ENCODE measurements at regions not wholly inside any gene's neighbourhood (a gene's known extent, or its start where the extent isn't known, plus 50 kb on each side); places are given as distances from the start of the nearest gene placed in this dataset.
A peak's percentile ranks its signal among the peaks of the same experiment; 100 is the strongest.
"Not testable (repeated sequence)": the region's sequence is repeated elsewhere in the genome, so short reads cannot be mapped to it uniquely, and the experiment has no call there.

DNA sequence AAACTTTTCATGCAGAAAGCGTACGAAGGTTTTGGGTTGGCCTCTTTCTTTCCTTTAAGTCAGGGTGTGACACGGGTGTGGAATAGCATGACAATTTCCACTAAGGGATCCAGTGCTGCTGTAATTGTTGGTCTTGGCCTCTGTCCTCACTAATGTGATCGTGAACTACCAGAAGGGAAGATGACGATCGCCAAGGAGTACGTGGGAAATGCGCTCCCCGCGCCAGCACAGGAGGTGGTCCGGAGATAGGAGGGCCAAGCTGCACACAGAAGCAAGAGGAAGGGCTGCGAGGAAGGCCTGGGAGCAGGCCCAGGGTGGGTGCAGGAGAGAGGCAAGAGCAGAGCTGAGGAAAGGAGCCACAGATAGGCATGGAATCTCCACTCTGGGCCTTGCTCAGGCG is 79.7 kb upstream of the PODXL start:
- Histone ChIP-seq H3K36me3 (ENCODE audit: insufficient read depth, low read length) (no peaks in the 10 kb centered on the region), H3K4me1 (ENCODE audit: insufficient read depth, low read length) (peaks cover 24% of the 10 kb centered on the region), H3K9ac (ENCODE audit: low read depth, low read length) (no peak overlapping the region), H3K9me3 (ENCODE audit: control insufficient read depth, insufficient read depth, low read length) (no peaks in the 10 kb centered on the region)

DNA sequence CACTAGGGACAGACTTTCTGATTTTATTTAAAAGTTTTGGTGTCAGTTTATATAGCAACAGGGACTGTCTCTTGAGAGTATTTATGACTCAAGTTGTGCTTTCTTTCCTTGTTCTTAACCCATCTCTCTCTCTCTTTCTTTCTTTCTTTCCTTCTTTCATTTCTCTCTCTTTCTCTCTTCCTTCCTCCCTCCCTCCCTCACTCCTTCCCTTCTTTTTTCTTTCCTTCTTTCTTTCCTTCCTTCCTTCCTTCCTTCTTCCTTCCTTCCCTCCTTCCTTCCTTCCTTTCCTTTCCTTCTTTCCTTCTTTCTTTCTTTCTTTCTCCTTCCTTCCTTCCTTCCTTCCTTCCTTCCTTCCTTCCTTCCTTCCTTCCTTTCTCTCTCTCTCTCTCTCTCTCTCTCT is 77.8 kb upstream of the PODXL start:
- not testable (repeated sequence) for H3K36me3 ChIP-seq (ENCODE audit: insufficient read depth, low read length); H3K9ac ChIP-seq (ENCODE audit: low read depth, low read length); H3K9me3 ChIP-seq (ENCODE audit: control insufficient read depth, insufficient read depth, low read length)
- peaks cover 30% of the 10 kb centered on the region for H3K4me1 ChIP-seq (ENCODE audit: insufficient read depth, low read length)

DNA sequence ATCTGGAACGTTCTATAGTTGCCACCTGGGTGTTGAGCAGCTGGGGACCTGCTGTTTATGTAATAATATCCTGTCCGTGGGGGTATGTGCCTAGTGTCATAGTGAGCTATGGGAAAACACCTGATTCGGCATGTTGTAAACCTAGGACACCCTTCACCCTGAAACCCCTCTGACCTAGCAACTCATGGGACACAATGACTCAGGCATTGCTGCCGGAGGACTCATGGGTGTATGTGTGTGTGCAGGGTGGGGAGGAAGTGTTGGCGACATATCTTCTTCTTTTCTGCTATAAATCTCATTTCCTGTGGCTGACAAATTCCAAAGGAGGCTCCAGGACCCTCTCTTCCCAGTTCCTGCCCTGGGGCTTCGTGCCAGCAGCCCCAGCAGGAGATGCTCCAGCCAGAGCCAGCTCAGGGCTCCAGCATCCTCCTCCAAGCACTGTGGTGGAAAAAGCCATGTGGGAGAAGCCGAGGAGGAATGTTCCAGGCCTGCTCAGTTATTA is 77.0 kb upstream of the PODXL start:
- no peaks in the 10 kb centered on the region for H3K9me3 ChIP-seq (ENCODE audit: control insufficient read depth, insufficient read depth, low read length)
- no peak overlapping the region for H3K9ac ChIP-seq (ENCODE audit: low read depth, low read length)
- no peaks in the 10 kb centered on the region for H3K36me3 ChIP-seq (ENCODE audit: insufficient read depth, low read length)
- peaks cover 28% of the 10 kb centered on the region for H3K4me1 ChIP-seq (ENCODE audit: insufficient read depth, low read length)

DNA sequence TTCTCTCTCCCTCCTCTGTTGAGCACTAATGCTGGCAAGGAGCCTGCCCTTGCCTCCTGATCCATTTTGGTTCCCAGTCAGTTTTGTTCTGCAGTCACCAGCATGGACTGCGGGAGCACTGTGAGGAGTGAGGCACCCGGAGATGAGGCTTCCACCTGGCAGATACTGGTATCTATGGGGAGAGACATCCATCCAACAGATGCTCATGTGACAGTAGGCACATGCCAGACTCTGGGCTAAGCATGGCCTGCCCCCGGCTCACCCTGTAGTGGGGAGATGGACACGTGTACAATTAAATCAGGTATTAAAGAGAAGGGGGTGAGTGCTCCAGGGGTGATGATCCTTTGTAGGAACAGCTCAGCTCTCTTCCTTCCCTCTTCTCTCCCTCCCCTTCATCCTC is 74.0 kb upstream of the PODXL start:
- no peak overlapping the region for H3K9ac ChIP-seq (ENCODE audit: low read depth, low read length)
- H3K4me1 ChIP-seq (ENCODE audit: insufficient read depth, low read length), result peaks cover 29% of the 10 kb centered on the region
- no peaks in the 10 kb centered on the region for H3K36me3 ChIP-seq (ENCODE audit: insufficient read depth, low read length)
- H3K9me3 ChIP-seq (ENCODE audit: control insufficient read depth, insufficient read depth, low read length), result no peaks in the 10 kb centered on the region

DNA sequence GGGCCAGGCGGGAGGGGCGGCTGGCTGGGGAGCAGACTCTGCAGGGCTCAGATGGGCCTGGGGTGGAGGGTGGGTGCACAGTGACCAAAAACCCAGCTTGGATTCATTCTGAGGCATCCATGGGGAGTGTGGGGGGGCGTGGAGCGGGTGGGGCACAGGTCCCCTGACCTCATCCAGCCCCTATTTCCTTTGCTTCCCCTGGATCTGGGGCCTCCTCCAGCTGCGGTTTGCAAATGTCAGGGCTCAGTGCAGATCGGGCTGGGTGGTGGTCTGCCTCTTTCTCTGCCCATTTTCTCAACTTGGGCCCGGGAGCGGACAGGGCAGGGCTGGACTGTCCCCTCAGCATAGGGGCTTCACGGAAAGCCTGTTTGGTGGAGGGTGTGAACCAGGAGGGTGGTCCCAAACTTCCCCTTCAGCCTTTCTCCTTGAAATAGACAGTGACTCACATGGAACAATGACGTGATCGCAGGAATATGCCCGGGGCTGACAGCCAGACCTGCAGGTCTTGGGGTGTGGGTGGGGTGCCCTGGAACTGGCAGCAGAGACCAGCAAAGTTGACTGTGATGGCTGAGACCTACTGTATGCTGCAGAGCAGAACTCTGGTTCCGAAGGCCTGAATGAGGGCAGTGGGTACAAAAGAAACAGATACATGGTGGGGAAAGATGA is 72.9 kb upstream of the PODXL start:
- Histone ChIP-seq H3K4me1 (ENCODE audit: insufficient read depth, low read length) (peaks cover 40% of the 10 kb centered on the region), H3K36me3 (ENCODE audit: insufficient read depth, low read length) (no peaks in the 10 kb centered on the region), H3K9me3 (ENCODE audit: control insufficient read depth, insufficient read depth, low read length) (no peaks in the 10 kb centered on the region), H3K9ac (ENCODE audit: low read depth, low read length) (no peak overlapping the region)

DNA sequence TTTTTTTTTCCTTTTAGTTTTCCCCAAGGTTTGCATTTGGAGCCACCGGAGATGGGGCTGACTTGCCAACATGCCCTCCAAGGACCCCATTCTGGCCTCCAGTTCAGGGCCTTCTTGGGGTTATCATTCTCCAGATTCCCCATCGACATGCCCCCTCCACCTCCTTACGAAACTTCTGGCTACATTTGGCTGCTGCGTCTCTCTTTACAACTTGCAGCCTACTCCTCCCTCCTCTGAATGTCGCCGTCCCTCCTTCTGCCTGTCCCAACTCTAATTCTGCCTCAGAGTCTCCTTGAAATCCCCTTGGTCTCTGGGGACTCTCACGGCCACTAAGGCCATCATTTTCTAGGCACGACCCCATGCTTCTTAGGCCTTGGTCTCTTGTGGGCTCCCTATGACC is 72.2 kb upstream of the PODXL start:
- Histone ChIP-seq H3K9me3 (ENCODE audit: control insufficient read depth, insufficient read depth, low read length) (no peaks in the 10 kb centered on the region), H3K36me3 (ENCODE audit: insufficient read depth, low read length) (no peaks in the 10 kb centered on the region), H3K4me1 (ENCODE audit: insufficient read depth, low read length) (peaks cover 44% of the 10 kb centered on the region), H3K9ac (ENCODE audit: low read depth, low read length) (no peak overlapping the region)

DNA sequence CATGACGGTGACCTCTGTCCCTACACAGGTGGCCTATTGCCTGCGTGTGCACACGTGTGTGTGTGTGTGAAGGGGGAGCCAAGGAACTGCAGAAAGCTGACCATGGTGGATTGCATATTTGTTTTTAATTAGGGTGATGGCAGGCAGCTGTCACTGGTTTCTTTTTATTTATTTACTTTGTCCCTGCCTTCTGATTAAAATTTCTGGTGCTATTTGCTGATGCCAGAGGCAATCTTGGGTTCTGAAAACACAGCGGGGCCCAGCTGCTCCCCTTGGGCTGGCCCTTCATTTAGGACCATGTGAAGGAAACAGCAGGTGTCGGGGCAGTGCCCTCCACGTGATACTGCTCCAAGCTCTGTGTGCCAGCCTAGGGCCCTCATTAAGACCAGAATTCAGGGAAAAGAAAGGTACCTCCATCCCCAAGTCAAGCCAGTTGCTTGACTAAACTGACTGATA is 71.3 kb upstream of the PODXL start:
- Histone ChIP-seq H3K9me3 (ENCODE audit: control insufficient read depth, insufficient read depth, low read length) (no peaks in the 10 kb centered on the region), H3K9ac (ENCODE audit: low read depth, low read length) (no peak overlapping the region), H3K4me1 (ENCODE audit: insufficient read depth, low read length) (peaks cover 44% of the 10 kb centered on the region), H3K36me3 (ENCODE audit: insufficient read depth, low read length) (no peaks in the 10 kb centered on the region)

DNA sequence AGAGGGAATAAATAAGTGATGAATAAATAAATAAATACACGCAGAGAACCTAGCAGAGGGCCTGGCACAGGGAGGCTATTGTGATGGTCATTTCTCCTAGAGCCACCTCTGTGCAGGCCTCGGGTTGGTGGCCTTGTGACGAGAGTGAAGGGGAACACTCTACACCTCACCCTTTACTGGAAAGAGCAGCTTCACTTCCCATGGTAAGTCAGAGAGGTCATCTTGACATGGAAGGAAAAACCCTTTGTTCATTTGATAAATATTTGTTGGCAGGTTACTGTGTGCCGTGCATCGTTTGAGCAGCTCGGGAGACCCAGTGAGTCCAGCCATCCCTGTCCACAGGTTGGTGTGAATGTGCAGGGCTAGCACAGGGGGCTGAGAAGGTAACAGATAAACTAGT is 70.2 kb upstream of the PODXL start:
- no peak overlapping the region; the same call in 1 of the 2 replicates for H3K9ac ChIP-seq (ENCODE audit: low read depth, low read length)
- H3K9me3 ChIP-seq (ENCODE audit: control insufficient read depth, insufficient read depth, low read length), result no peaks in the 10 kb centered on the region
- peaks cover 47% of the 10 kb centered on the region for H3K4me1 ChIP-seq (ENCODE audit: insufficient read depth, low read length)

DNA sequence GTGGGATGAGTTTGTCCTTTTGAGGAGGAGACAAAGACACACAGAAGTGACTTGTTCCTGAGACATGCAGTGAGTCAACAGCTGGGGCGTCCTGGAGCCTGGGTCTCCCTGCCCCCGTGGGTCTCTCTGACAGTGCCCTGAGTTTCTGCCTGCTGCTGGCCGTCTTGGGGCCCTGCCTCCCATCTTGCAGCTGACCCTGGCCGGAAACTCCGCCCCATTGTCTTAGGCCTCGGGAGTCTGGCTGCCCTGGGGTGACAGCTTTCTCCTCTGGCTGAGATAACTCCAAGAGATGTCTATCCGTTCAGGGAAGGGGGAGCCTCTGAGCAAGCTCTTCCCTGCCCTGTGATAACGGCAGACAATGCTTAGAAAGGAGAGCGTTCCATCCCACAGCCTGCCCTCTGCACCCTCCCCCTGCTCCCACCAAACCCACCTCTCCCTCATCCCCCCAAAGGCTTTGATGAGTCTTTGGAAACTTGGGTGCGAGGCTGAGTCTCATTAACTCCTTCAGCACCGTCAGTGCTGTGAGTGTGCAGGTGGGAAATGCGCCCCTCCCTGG is 69.5 kb upstream of the PODXL start:
- H3K4me1 ChIP-seq (ENCODE audit: insufficient read depth, low read length), result peaks cover 49% of the 10 kb centered on the region
- H3K9ac ChIP-seq (ENCODE audit: low read depth, low read length), result peak overlapping the region; percentile 24; the same call in 1 of the 2 replicates
- no peaks in the 10 kb centered on the region for H3K9me3 ChIP-seq (ENCODE audit: control insufficient read depth, insufficient read depth, low read length)
- H3K36me3 ChIP-seq (ENCODE audit: insufficient read depth, low read length), result no peaks in the 10 kb centered on the region

More for the DNA sequence above, 70.2 kb upstream of the PODXL start:
- no peaks in the 10 kb centered on the region for H3K36me3 ChIP-seq (ENCODE audit: insufficient read depth, low read length)

DNA sequence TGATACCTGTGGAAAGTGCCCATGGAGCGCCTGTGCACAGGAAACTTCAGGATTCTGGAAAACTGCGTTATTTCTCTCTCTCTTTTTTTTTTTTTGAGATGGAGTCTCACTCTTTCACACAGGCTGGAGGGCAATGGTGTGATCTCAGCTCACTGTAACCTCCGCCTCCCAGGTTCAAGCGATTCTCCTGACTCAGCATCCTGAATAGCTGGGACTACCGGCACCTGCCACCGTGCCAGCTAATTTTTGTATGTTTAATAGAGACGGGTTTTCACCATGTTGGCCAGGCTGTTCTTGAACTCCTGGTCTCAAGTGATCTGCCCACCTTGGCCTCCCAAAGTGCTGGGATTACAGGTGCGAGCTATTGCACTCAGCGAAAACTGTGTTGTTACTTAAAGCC is 68.9 kb upstream of the PODXL start:
- not testable (repeated sequence) for H3K36me3 ChIP-seq (ENCODE audit: insufficient read depth, low read length); H3K9me3 ChIP-seq (ENCODE audit: control insufficient read depth, insufficient read depth, low read length)
- Histone ChIP-seq H3K9ac (ENCODE audit: low read depth, low read length) (peak overlapping the region; percentile 24; the same call in 1 of the 2 replicates), H3K4me1 (ENCODE audit: insufficient read depth, low read length) (peaks cover 51% of the 10 kb centered on the region)

DNA sequence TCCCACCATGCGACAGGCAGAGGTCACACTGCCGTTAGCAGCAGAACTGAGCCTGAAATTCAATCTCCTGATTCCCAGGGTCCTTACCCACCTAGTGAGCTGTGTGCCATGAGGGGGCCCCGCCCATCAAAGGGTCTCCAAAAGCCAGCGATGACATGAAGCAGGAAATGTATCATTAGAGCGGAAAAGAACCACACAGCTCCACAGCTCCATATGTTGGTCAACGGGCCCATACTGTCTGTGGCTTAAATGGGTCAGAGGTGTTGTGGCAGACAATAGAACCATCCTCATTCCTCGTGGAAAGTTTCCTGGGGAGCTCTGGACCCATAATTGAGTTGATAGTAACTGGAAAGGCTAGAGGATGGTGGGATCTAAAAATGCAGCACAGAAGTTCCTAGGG is 68.1 kb upstream of the PODXL start:
- Histone ChIP-seq H3K9ac (ENCODE audit: low read depth, low read length) (no peak overlapping the region), H3K4me1 (ENCODE audit: insufficient read depth, low read length) (peaks cover 48% of the 10 kb centered on the region), H3K36me3 (ENCODE audit: insufficient read depth, low read length) (no peaks in the 10 kb centered on the region), H3K9me3 (ENCODE audit: control insufficient read depth, insufficient read depth, low read length) (no peaks in the 10 kb centered on the region)

DNA sequence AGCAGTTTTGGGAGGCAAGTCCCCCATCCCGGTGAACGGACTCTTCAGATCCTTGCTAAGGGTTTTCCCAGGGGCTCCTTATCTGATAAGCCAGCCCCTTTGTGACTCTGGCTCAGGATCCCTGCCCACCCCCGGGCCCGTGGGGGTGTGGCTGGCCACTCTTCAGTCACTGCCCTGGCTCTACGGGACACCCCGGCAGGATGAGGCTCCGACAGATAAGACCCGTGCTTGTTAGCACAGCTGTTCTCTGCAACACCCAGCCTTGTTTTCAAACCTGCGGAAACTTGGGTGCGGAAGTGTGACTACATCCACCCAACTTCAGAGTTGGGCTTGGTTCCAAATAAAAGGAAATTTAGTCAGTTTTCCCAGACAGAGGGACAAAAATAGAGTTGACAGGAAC is 66.7 kb upstream of the PODXL start:
- Histone ChIP-seq H3K36me3 (ENCODE audit: insufficient read depth, low read length) (no peaks in the 10 kb centered on the region), H3K4me1 (ENCODE audit: insufficient read depth, low read length) (peaks cover 44% of the 10 kb centered on the region), H3K9ac (ENCODE audit: low read depth, low read length) (no peak overlapping the region), H3K9me3 (ENCODE audit: control insufficient read depth, insufficient read depth, low read length) (no peaks in the 10 kb centered on the region)

DNA sequence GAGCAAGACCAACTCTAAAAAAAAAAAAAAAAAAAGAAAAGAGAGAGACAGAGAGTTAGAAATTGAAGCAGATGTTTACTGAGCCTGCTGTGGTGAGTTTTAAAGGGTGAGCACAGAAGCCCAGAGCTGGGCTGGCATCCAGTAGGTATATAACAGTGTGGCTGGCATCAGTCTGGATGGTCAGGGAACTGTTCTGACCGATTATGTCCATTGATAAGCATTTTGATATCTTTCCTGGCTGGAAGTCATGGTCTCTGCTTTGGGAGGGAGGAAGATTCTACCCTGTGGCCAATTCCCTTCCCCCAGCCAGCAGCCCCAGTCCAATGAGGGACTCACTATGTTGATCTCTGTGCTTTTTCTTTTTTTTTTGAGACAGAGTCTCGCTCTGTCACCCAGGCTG is 65.2 kb upstream of the PODXL start:
- H3K36me3 ChIP-seq (ENCODE audit: insufficient read depth, low read length), result no peaks in the 10 kb centered on the region
- H3K9me3 ChIP-seq (ENCODE audit: control insufficient read depth, insufficient read depth, low read length), result no peaks in the 10 kb centered on the region
- peaks cover 42% of the 10 kb centered on the region for H3K4me1 ChIP-seq (ENCODE audit: insufficient read depth, low read length)
- H3K9ac ChIP-seq (ENCODE audit: low read depth, low read length), result no peak overlapping the region

DNA sequence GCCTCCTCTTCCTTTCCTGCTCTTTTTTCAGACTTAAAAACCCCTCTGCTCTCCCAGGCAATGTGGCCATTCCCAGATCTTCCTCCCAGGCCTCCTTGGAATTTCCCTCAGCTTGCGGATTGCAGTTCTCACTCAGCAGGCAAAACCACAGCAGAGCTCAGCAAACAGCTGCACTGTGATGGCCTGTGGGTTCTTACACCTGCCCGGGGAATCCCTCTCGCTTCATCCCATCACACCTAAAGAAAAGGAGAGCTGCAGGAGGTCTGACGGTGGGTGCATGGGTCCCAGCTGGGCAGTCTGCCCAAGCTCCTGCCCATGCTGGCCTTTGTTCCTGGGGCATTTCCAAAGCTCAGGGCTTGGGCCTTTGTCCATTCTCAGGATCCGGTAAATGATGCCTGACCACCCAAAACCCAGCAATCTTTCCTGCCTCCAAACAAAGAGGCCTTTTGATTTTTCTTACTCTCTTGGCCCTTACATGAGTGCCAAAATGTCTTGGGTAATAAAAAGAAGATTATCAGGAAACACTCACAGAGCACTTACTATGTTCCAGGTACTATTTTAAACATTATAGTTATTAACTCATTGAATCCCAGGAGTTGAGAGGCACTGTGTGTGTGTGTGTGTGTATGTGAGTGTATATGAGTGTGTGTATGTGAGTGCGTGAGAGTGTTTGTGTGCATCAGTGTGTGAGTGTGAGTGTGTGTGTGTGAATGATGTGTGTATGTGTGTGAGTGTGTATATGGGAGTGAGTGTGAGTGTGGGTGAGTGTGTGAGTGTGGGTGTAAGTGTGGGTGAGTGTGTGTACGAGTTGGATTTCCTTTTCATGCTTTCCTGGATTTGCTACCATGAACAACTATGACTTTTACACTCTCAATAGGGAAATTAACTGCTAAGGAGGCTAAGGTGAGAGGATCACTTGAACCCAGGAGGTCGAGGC is 64.5 kb upstream of the PODXL start:
- H3K9me3 ChIP-seq (ENCODE audit: control insufficient read depth, insufficient read depth, low read length), result no peaks in the 10 kb centered on the region
- no peaks in the 10 kb centered on the region for H3K36me3 ChIP-seq (ENCODE audit: insufficient read depth, low read length)
- H3K4me1 ChIP-seq (ENCODE audit: insufficient read depth, low read length), result peaks cover 36% of the 10 kb centered on the region
- no peak overlapping the region for H3K9ac ChIP-seq (ENCODE audit: low read depth, low read length)
